GM19043 (cell line): ENCODE measurements at regions not wholly inside any gene's neighbourhood (a gene's known extent, or its start where the extent isn't known, plus 50 kb on each side); places are given as distances from the start of the nearest gene placed in this dataset.

Experiments
- ATAC-seq: cut with Tn5 transposase; IDR thresholded peaks from one replicate; pipeline ENCODE4 v1.9.1; 2021; ENCODE audit warnings: low read depth; ENCODE audit not compliant: unreplicated experiment

DNA sequence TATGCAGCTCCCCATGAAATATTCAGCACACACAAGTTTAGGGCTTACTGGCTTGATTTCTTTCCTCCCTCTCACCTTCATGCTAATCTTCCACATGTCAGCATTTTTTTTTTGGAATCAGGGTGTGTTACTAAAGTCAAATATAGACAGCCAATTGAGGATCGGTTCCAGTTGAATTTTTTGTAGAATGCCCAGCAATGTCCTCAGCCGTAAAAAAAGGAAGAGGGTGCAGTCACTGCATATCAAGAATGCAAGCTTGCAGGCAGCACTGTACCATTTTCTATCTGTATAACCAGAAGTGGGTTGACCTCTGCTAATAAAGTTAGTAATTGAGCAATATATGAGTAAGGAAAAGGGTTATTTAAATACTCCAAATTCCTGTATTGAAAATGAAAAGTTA is 51.4 kb upstream of the CHMP2B start:
- no peak for ATAC-seq

DNA sequence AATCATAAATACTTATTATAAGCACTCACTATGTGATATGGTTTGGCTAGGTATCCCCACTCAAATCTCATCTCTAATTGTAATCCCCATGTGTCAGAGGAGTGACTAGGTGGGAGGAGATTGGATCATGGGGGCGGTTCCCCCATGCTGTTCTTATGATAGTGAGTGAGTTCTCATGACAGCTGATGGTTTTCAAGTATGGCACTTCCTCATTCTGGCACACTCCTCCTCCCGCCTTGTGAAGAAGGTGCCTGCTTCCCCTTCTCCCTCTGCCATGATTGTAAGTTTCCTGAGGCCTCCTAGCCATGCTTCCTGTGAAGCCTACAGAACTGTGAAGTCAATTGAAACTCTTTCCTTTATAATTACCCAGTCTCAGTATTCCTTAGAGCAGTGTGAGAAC is 53.3 kb upstream of the CHMP2B start:
- ATAC-seq = no peak

- no peak for ATAC-seq
These were observed 54.0 kb upstream of the CHMP2B start for GRCh38 chr3:87173071-87173470.

- peak; percentile 88 for ATAC-seq
These were observed 59.3 kb upstream of the CHMP2B start for GRCh38 chr3:87167628-87168456.

- no peak for ATAC-seq
These were observed 62.9 kb upstream of the CHMP2B start for GRCh38 chr3:87164245-87164644.

GRCh38 chr3:87161851-87162250 is 65.3 kb upstream of the CHMP2B start:
- no peak for ATAC-seq

GRCh38 chr3:87161417-87161816 is 65.7 kb upstream of the CHMP2B start:
- no peak for ATAC-seq

GRCh38 chr3:87161013-87161412 is 66.1 kb upstream of the CHMP2B start:
- no peak for ATAC-seq

GRCh38 chr3:87158823-87159222 is 68.3 kb upstream of the CHMP2B start:
- no peak for ATAC-seq

DNA sequence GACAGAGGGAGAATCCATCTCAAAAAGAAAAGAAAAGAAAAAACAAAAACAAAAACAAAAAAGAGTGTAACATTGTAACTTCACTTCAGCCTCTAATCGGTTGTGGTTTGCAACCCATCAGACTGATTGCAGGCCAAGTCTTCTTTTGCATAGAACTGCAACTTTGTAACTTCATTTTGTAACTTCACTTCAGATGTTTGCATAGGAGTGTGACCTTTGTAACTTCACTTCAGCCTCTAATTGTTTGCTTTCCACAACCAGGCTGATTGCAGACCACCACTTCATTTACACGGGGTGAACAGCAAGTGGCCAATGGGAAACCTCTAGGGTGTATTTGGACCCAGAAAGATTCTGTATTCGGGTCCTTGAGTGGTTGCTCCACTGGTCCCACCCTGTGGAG is 79.1 kb upstream of the CHMP2B start:
- ATAC-seq = no peak

GRCh38 chr3:87147562-87147961 is 79.5 kb upstream of the CHMP2B start:
- no peak for ATAC-seq

DNA sequence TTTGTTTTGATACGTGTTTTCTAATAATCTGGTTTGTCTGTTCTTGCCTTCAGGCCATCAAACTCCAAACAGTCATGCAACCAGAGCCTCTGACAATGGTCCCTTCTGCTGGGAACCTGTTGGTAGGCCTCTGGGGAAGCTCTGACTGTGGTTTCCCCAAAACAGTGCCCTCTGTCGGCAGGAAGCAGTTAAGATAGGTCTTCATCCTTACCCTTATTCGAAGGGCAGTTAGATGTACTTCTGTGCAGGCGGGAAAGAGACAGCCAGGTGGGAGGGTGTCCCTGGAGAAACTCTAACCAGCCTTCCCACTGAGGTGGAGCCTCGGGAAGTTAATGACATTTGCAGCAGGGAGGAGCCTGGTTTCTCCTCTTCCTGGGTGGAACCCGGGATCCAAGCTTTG is 81.6 kb upstream of the CHMP2B start:
- ATAC-seq = peak; percentile 88

DNA sequence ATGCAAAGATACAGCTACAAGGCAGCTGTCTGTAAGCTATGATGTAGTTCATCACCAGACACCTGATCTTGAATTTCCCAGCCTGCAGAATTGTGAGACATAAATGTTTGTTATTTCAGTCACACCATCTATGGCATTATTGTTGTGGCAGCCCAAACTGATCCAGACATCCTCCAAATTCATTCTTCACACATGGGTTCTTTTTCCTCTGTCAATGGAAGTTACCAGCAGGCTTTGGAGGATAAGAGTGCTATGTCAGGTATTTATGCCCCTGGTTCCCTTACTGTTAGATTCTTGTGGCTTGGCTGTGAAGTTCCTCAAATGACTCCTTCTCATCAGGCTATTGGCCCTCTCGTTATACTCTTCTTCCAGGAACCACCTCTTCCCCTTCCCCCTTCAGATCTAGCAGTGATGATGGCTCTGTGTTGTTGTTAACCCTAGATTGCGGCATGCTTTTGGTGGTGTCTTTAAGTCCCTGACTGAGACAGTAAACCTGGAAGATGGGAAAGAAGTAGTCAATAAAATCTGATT is 91.0 kb upstream of the CHMP2B start:
- no peak for ATAC-seq

DNA sequence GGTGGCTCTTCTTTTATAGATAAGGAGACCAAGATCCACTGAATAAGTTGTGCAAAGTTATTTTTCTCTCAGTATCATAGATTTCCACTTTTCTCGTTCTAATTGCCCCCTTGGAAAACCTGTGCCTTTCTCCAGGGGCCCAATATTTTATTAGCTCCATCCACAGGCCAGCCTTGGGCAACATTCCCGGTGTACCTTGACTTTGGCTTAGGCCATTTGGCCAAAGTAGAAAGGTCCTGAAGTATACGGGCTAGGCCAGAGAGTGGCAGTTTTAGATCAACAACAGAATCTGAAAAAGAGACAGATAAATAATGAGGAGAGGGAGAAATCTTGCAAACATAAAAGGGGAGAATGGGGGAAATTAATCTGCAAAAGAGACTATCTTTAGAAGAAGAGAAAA is 91.7 kb upstream of the CHMP2B start:
- no peak for ATAC-seq

DNA sequence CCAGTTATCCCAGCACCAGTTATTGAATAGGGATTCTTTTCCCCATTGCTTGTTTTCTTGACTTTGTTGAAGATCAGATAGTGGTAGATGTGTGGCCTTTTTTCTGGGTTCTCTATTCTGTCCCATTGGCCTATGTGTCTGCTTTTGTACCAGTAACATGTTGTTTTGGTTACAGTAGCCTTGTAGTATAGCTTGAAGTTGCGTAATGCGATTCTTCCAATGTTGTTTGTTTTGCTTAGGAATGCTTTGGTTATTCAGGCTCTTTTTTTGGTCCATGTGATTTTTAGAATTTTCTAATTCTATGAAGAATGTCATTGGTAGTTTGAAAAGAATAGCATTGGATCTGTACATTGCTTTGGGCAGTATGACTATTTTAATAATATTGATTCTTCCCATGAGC is 94.3 kb upstream of the CHMP2B start:
- no peak for ATAC-seq

DNA sequence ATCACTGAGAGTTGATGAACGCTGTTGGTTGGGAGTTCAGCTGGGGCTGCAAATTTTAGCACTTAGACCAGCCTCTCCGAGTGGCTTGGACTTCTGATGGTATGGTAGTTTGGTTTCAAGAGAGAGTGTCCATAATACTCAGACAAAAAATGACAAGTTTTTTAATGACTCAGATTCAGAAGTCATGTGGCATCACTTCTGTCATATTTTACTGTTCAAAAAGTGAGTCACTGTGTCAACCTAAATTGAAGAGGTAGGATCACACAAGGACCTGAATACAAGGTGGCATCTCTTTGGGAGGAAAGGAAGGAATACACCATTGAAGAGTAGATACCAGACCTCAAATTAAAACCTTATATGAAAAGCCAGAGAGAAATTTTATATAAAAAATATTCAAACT is 99.1 kb upstream of the CHMP2B start:
- ATAC-seq = no peak

DNA sequence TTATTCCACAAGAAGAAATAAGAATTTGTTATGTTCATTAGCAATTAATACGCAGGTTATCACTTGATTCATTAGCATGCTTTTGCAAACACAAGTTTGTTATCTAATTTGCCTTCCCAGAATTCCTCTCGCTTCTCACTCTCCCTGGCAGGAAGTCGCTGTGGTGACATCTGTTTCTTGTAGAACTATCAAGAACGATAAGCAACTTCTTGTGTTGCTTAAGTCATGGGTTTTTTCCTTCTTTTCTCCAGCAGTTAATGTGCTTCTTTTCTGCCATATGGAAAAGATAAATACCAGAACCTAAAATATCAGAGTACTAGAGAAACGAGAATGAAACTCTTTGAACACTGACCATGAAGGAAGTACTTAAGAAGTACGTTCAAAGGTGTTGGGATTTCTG is 99.8 kb upstream of the CHMP2B start:
- no peak for ATAC-seq

DNA sequence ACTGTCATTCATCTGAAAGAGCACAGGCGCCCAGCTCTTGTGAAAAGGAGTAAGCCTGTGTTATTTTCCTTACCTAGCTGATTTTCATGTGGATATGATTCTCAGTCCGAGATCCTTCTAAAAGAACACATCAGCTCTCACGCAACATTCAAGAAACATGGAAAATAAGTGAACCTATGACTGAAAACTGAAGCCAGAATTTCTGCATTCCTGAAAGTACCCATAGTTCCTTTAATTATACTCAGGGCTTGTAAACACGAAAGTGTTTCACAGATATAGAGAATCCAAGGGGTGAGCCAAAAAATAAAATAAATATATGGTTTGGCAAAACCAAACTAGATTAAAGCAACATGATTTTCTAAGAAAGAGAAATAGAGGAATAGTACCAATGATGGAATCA is 100.8 kb upstream of the CHMP2B start:
- ATAC-seq = no peak

DNA sequence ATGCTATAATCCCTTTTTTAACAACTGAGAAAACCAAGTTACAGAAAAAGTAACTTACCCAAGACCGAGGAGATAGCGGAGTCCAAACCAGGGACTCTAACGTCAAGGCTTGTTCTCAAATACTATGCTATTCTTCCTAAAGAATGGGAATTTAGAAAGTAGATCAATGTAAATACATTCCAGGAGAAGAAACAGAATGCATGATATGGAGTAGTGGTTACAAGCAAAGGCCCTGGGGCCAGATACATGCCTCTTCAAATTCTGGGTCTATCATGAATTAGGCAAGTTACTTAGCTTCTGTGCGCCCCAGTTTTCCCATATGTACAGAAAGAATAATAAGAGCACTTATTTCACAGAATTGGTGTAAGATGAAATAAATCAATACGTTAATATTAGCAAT is 102.0 kb upstream of the CHMP2B start:
- no peak for ATAC-seq

- no peak for ATAC-seq
These were observed 104.3 kb upstream of the CHMP2B start for GRCh38 chr3:87122766-87123165.

- no peak for ATAC-seq
These were observed 105.3 kb upstream of the CHMP2B start for GRCh38 chr3:87121856-87122255.

- no peak for ATAC-seq
These were observed 106.2 kb upstream of the CHMP2B start for GRCh38 chr3:87120881-87121280.

DNA sequence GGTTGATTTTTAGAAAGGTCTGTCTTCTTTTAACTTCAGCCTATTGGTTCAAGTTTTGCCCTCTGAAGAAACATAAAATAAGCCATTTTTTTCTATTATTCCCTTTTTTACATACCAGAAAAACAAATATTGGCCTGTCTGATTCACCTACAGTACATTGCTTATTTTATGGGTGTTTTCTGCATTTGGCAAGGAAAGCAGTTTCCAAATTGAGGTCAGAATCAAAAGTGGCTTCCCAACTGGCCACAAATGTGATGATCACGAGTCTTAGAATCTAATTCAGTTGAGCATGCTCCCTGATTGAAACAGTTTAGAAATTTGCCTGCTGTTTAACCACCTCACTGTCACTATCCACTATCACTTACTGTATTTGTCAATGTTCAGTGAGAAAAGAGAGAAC is 106.9 kb upstream of the CHMP2B start:
- ATAC-seq = no peak
